Body of pancreas (tissue), 4 donors: ENCODE measurements at regions not wholly inside any gene's neighbourhood (a gene's known extent, or its start where the extent isn't known, plus 50 kb on each side); places are given as distances from the start of the nearest gene placed in this dataset.
"Not testable (repeated sequence)": the region's sequence is repeated elsewhere in the genome, so short reads cannot be mapped to it uniquely, and the experiment has no call there.

Source experiments
- ATAC-seq: fragments of 150-250 bp; one replicate; pipeline ENCODE4 v1.9.1; 2016
- DNase-seq, 4 donors: peaks; one replicate each; pipeline ENCODE4 v3.0.0-alpha.2; 2019
- H3K27ac ChIP-seq, 4 donors: fragments of 200-600 bp; sonication (generic); 1 replicate in 3 of 4; 2 replicates in 1 of 4; pipeline versions ENCODE4 v1.5.1 to v1.6.1; 2016 to 2019; ENCODE audit warnings: mild to moderate bottlenecking in 1 of 4, mixed read lengths in 1 of 4, moderate library complexity in 1 of 4
- H3K27me3 ChIP-seq, 2 donors: fragments of 200-600 bp; sonication (generic); one replicate each; pipeline ENCODE4 v1.6.0; 2016; ENCODE audit warnings: mild to moderate bottlenecking in 1 of 2
- H3K36me3 ChIP-seq, 2 donors: fragments of 200-600 bp; sonication (generic); replicated peaks in 1 of 2; 2 replicates each; pipeline ENCODE4 v1.5.1; 2016; ENCODE audit warnings: low read depth in 2 of 2; ENCODE audit not compliant: insufficient read depth in 1 of 2
- H3K4me1 ChIP-seq: fragments of 200-600 bp; sonication (generic); one replicate; pipeline ENCODE4 v1.6.0; 2016
- H3K4me3 ChIP-seq, 2 donors: fragments of 200-600 bp; sonication (generic); 1 replicate in 1 of 2; 2 replicates in 1 of 2; pipeline ENCODE4 v1.5.1; 2016 to 2019
- H3K9me3 ChIP-seq, 3 donors: fragments of 200-600 bp; sonication (generic); 1 replicate in 2 of 3; 2 replicates in 1 of 3; pipeline ENCODE4 v1.5.1; 2016
- POLR2A ChIP-seq, 3 donors: fragments of 450-650 bp; IDR thresholded peaks; one replicate each; pipeline ENCODE4 v1.6.1; 2016; ENCODE audit warnings: antibody characterized with exemption in 3 of 3, mild to moderate bottlenecking in 2 of 3
- WGBS, 2 donors: methylation state at CpG; one replicate each; pipeline ENCODE4 v1.1.5; 2017; 5-methylcytosine and 5-hydroxymethylcytosine counted together
- intact Hi-C: fragments of 100-400 bp; cut with DNase I; formaldehyde crosslinking; loops from one replicate; pipeline ENCODE4 v1.15.1; 2023
- TF ChIP-seq, protein P1 (sequence below), 7 experiments: fragments of 450-650 bp in 4 of 7; fragments of 200-600 bp in 3 of 7; sonication (generic) in 3 of 7; IDR thresholded peaks; one replicate each; pipeline ENCODE4 v1.5.1; 2016 to 2019; ENCODE audit warnings: antibody characterized with exemption in 7 of 7

DNA sequence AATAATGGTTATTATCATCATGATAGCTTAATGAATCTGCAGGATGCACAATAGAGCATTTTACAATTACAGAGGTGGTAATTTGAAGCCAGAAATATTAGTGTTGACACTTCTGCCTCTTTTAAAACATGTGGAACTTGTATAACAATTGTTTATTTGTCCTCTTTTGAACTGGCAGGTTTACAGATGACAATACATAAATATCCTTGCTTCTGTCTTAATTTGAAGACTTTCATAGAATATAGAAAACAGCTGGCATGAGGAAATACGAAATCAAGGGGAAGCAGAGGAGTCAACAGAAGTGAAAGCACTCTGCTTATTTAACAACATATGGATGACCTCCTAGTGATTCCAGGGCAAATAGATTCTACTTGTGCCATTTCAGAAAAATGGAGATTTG, 270.5 kb upstream of the SGO1 start:
- Histone ChIP-seq H3K27me3 (no peaks in the 10 kb centered on the region), H3K4me3 (no peak overlapping the region), H3K36me3 (no peaks in the 10 kb centered on the region), H3K27ac (no peak overlapping the region), H3K9me3 (peaks cover 0 to 5% (median 0%) of the 10 kb centered on the region in 3 donors), H3K4me1 (no peaks in the 10 kb centered on the region)
- 57 to 59% methylated on average over 1 of the region's 1 CpG for WGBS, 2 donors
- intact Hi-C loops, result no loop called here
- no peak for ATAC-seq
- TF ChIP-seq, protein P1, sequence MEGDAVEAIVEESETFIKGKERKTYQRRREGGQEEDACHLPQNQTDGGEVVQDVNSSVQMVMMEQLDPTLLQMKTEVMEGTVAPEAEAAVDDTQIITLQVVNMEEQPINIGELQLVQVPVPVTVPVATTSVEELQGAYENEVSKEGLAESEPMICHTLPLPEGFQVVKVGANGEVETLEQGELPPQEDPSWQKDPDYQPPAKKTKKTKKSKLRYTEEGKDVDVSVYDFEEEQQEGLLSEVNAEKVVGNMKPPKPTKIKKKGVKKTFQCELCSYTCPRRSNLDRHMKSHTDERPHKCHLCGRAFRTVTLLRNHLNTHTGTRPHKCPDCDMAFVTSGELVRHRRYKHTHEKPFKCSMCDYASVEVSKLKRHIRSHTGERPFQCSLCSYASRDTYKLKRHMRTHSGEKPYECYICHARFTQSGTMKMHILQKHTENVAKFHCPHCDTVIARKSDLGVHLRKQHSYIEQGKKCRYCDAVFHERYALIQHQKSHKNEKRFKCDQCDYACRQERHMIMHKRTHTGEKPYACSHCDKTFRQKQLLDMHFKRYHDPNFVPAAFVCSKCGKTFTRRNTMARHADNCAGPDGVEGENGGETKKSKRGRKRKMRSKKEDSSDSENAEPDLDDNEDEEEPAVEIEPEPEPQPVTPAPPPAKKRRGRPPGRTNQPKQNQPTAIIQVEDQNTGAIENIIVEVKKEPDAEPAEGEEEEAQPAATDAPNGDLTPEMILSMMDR (IDR thresholded peaks at IDR 0.05), result no peak
- no peak for TF ChIP-seq POLR2A (IDR thresholded peaks at IDR 0.05)
- no peak for DNase-seq

DNA sequence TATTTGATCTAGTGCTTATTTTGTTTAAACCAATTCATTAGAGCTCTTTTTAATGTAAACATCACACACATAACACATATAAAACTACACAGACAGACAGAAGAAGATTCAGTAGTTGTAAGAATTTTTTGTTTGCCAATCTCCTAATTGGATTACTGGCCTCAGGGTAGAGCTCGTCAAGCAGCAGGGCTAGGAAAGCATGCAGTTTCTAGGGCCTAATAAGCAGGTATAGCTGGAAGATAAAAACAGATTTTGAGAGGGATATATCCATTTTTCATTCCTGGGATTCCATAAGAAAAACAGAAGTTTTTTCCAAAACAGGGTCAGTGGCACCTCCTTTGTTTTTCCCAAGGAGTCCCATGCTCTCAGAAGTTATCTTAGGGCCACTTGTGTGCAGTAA, 265.2 kb upstream of the SGO1 start:
- Histone ChIP-seq H3K27ac (no peak overlapping the region), H3K4me3 (no peak overlapping the region), H3K36me3 (no peaks in the 10 kb centered on the region), H3K27me3 (no peaks in the 10 kb centered on the region), H3K4me1 (no peaks in the 10 kb centered on the region), H3K9me3 (peaks cover 0 to 4% (median 0%) of the 10 kb centered on the region in 3 donors)
- intact Hi-C loops, result no loop called here
- no peak for ATAC-seq
- WGBS, 2 donors, result 21 to 26% methylated on average over 1 of the region's 1 CpG
- DNase-seq, result no peak
- TF ChIP-seq, protein P1 (IDR thresholded peaks at IDR 0.05), result no peak
- TF ChIP-seq POLR2A (IDR thresholded peaks at IDR 0.05), result no peak

DNA sequence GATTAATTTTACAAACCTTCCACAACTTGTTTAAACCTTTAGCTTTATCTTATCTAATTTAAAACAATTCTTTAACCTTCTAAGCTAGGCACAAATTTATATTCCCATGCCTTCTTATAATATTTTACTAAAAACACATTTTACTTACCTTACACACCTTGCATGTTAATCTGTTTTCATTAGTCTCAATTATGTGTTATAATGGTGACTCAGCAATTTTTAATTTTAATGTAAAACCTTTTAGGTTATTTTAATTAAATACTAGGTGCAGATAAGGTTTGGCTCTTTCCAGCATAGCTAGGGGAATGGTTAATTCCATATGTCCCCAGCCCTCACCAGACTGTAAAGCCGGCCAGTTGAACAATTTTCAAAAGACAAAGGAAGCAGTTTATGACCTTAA, 264.6 kb upstream of the SGO1 start:
- WGBS, 2 donors, result 78 to 80% methylated on average over 1 of the region's 1 CpG
- no peak overlapping the region for H3K4me3 ChIP-seq
- no peaks in the 10 kb centered on the region for H3K36me3 ChIP-seq
- H3K9me3 ChIP-seq, result peaks cover 0 to 4% (median 0%) of the 10 kb centered on the region in 3 donors
- no peak for ATAC-seq
- H3K4me1 ChIP-seq, result no peaks in the 10 kb centered on the region
- intact Hi-C loops, result no loop called here
- no peak for DNase-seq
- H3K27me3 ChIP-seq, result no peaks in the 10 kb centered on the region
- TF ChIP-seq POLR2A (IDR thresholded peaks at IDR 0.05), result no peak
- TF ChIP-seq, protein P1 (IDR thresholded peaks at IDR 0.05), result no peak
- no peak overlapping the region for H3K27ac ChIP-seq

DNA sequence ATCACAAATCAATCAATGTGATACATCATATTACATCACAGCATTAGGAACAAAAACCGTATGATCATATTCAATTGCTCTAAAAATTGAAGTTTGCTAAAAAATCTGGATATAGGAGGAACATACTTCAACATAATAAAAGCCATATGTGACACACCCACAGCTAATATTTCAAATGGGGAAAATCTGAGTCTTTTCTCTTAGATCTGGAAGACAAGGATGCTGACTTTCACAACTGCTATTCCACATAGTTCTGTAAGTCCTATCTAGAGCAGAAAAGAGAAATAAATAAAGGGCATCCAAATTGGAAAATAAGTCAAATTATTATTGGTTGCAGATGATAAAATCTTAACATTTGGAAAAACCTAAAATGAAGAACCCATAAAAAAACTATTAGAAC, 256.8 kb upstream of the SGO1 start:
- Histone ChIP-seq H3K27me3 (no peaks in the 10 kb centered on the region), H3K4me3 (no peak overlapping the region), H3K9me3 (no peaks in the 10 kb centered on the region), H3K27ac (no peak overlapping the region), H3K4me1 (no peaks in the 10 kb centered on the region), H3K36me3 (no peaks in the 10 kb centered on the region)
- DNase-seq, result no peak
- no peak for ATAC-seq
- WGBS, 2 donors, result 69 to 83% methylated on average over 1 of the region's 1 CpG
- intact Hi-C loops, result no loop called here
- TF ChIP-seq, protein P1 (IDR thresholded peaks at IDR 0.05), result no peak
- no peak for TF ChIP-seq POLR2A (IDR thresholded peaks at IDR 0.05)

DNA sequence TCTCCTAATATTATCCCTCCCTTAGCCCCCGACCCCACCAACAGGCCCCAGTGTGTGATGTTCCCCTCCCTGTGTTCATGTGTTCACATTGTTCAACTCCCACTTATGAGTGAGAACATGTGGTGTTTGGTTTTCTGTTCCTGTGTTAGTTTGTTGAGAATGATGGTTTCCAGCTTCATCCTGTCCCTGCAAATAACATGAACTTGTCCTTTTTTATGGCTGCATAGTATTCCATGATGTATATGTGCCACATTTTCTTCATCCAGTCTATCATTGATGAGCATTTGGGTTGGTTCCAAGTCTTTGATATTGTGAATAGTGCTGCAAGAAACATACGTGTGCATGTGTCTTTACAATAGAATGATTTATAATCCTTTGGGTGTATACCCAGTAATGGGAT, 241.3 kb upstream of the SGO1 start:
- H3K4me3 ChIP-seq, ATAC-seq, DNase-seq, H3K27ac ChIP-seq, H3K9me3 ChIP-seq, H3K36me3 ChIP-seq, H3K4me1 ChIP-seq, H3K27me3 ChIP-seq, intact Hi-C loops: not testable (repeated sequence)
- WGBS, 2 donors, result 58 to 70% methylated on average over 2 of the region's 2 CpGs
